Glutamatergic neuron (in vitro differentiated cells): ENCODE measurements at regions not wholly inside any gene's neighbourhood (a gene's known extent, or its start where the extent isn't known, plus 50 kb on each side); places are given as distances from the start of the nearest gene placed in this dataset.

Experiments used
- DNase-seq: peaks from one replicate; pipeline ENCODE4 v3.0.0; 2022
- H3K27ac Mint-ChIP-seq: one replicate; pipeline ENCODE4 v1.8.0; 2020; ENCODE audit warnings: mild to moderate bottlenecking, mixed read lengths, inconsistent platforms; ENCODE audit not compliant: unreplicated experiment
- H3K27me3 Mint-ChIP-seq: one replicate; pipeline ENCODE4 v1.8.0; 2020; ENCODE audit warnings: mild to moderate bottlenecking, moderate library complexity, mixed read lengths, inconsistent platforms; ENCODE audit not compliant: unreplicated experiment
- H3K36me3 Mint-ChIP-seq: one replicate; pipeline ENCODE4 v1.8.0; 2020; ENCODE audit warnings: mild to moderate bottlenecking, mixed read lengths, inconsistent platforms; ENCODE audit not compliant: unreplicated experiment
- H3K4me1 Mint-ChIP-seq: one replicate; pipeline ENCODE4 v1.8.0; 2020; ENCODE audit warnings: mild to moderate bottlenecking, low read depth, mixed read lengths, inconsistent platforms; ENCODE audit not compliant: unreplicated experiment
- H3K4me3 Mint-ChIP-seq: one replicate; pipeline ENCODE4 v1.8.0; 2020; ENCODE audit warnings: mild to moderate bottlenecking, mixed read lengths, inconsistent platforms; ENCODE audit not compliant: unreplicated experiment
- H3K9me3 Mint-ChIP-seq: one replicate; pipeline ENCODE4 v1.8.0; 2020; ENCODE audit warnings: mild to moderate bottlenecking, moderate library complexity, mixed read lengths, inconsistent platforms; ENCODE audit not compliant: unreplicated experiment
- CTCF ChIP-seq: fragments of 200-600 bp; sonication (generic); IDR thresholded peaks from one replicate; pipeline ENCODE4 v1.5.0; 2021; ENCODE audit not compliant: partially characterized antibody, unreplicated experiment

DNA sequence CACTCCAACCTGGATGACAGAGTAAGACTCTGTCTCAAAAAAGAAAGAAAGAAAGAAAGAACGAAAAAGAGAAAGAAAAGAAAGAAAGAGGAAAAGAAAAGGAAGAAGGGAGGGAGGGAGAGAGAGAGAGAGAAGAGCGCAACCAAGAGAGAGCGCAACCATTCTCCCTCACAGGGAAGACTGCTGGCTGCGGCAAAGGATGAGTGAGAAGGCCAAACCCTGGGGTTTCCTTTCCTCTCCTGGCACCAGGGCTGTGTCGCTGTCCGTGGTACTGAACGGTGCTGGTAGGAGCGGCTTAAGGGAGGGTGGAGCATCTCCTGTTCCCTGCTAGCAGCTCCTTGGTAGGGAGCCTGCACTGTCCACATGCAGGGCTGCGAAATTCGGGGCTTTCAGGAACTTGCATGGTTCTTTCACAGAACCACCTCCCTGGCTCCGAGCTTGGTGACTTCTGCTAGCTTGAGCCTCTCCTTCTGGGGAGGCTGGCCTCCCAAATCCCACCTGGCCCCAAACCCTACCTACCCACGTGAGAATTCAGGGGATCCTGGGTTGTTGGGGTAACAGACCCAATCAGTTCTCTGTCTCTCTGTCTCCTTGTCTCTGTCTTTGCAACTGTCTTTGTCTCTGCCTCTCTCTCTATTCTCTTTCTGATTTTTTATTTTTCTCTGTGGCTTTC, 51.1 kb upstream of the ZNRF4 start:
- DNase-seq: no peak
- TF ChIP-seq CTCF: no peak
- Mint-ChIP-seq H3K4me1 (peaks cover 2% of the 10 kb centered on the region), H3K27ac (no peak overlapping the region), H3K9me3 (peaks cover 5% of the 10 kb centered on the region), H3K36me3 (no peaks in the 10 kb centered on the region), H3K27me3 (peaks cover 12% of the 10 kb centered on the region), H3K4me3 (no peak overlapping the region)
